ENCODE measurements at regions not wholly inside any gene's neighbourhood (a gene's known extent, or its start where the extent isn't known, plus 50 kb on each side); places are given as distances from the start of the nearest gene placed in this dataset.

DNA sequence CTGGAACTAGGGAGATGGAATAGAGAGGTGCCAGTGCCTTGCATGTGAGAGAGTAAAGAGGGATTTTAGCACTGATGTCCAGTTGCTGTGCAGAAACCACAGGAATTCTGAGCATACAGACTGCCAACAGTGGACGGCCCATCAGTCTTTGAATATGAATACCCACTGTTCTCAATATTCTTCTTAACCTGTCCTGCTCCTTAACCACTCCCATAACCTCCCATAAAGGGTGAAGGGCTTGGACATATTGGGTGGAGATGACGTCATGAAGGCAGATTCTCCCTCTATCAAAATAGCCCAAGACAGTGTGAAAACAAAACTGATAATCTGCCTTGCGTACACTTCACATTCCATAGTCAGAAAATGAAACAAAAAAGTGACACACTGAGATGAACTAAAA is 1313.7 kb upstream of the PABPC4L start:
- TF ChIP-seq, protein P1, sequence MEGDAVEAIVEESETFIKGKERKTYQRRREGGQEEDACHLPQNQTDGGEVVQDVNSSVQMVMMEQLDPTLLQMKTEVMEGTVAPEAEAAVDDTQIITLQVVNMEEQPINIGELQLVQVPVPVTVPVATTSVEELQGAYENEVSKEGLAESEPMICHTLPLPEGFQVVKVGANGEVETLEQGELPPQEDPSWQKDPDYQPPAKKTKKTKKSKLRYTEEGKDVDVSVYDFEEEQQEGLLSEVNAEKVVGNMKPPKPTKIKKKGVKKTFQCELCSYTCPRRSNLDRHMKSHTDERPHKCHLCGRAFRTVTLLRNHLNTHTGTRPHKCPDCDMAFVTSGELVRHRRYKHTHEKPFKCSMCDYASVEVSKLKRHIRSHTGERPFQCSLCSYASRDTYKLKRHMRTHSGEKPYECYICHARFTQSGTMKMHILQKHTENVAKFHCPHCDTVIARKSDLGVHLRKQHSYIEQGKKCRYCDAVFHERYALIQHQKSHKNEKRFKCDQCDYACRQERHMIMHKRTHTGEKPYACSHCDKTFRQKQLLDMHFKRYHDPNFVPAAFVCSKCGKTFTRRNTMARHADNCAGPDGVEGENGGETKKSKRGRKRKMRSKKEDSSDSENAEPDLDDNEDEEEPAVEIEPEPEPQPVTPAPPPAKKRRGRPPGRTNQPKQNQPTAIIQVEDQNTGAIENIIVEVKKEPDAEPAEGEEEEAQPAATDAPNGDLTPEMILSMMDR (IDR thresholded peaks at IDR 0.05), result no peak
- TF ChIP-seq POLR2A (IDR thresholded peaks at IDR 0.05), result no peak
